Fibroblast of skin of scalp (primary cell): ENCODE measurements at regions not wholly inside any gene's neighbourhood (a gene's known extent, or its start where the extent isn't known, plus 50 kb on each side); places are given as distances from the start of the nearest gene placed in this dataset.
"Not testable (repeated sequence)": the region's sequence is repeated elsewhere in the genome, so short reads cannot be mapped to it uniquely, and the experiment has no call there.

Experiments
- DNase-seq: peaks from one replicate; pipeline ENCODE4 v3.0.0-alpha.2; 2013

- no peak for DNase-seq
Observed at GRCh38 chr16:66044556-66044955, 321.9 kb upstream of the CDH5 start.

DNA sequence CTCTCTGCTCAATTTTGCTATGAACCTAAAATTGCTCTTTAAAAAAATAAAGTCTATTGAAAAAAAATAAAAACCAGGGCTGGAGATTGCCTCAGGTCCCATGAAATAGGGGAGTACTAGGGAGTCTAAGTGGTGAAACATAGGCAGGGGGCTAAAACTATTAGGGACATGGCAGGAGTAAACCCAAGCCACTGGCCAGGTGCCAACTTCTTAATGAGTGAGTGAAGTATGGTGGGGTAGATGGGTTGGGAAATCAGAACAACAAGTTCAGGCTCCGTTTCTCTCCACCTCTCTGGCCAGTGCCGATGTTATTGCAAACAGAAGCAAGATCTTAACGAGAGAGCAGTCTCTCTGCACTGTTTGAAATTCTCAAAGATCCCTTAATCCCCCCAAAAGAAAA is 322.4 kb upstream of the CDH5 start:
- no peak for DNase-seq

DNA sequence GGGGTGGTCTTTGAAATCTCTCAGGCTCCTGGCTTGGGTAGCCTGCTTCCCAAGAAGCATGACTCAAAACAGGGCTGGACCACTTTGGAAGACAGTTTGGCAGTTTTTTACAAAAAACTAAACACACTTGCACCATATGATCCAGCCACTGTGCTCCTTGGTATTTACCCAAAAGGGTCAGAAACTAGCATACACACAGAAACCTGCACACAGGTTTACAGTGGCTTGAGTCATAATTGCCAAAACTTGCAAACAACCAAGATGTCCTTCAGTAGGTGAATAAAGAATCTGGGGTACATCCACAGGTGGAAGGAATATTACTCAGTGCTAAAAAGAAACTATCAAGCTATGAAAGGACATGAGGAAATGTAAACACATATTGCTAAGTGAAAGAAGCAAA is 323.2 kb upstream of the CDH5 start:
- no peak for DNase-seq

GRCh38 chr16:66042341-66042740 is 324.1 kb upstream of the CDH5 start:
- DNase-seq = no peak

DNA sequence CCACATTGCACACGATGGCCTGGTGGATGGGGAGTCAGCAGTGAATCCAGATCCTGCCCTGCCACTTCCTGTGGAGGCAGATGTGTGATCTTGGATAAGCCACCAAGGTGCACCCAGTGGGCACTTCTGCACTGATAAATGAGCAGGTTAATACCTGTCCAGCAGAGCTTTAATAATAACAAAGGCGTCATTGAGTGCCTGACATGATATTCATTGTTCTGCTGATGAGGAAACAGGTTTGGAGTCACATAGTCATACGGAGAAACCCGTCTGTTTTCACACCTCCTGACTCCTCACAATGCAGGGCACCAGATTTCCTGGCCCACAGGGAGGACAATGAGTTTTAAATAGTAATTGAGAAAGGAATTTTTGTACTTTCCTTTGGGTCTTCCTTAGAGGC is 324.6 kb upstream of the CDH5 start:
- DNase-seq = no peak

- peak; percentile 47 for DNase-seq
Observed at GRCh38 chr16:66039793-66040192, 326.7 kb upstream of the CDH5 start.

DNA sequence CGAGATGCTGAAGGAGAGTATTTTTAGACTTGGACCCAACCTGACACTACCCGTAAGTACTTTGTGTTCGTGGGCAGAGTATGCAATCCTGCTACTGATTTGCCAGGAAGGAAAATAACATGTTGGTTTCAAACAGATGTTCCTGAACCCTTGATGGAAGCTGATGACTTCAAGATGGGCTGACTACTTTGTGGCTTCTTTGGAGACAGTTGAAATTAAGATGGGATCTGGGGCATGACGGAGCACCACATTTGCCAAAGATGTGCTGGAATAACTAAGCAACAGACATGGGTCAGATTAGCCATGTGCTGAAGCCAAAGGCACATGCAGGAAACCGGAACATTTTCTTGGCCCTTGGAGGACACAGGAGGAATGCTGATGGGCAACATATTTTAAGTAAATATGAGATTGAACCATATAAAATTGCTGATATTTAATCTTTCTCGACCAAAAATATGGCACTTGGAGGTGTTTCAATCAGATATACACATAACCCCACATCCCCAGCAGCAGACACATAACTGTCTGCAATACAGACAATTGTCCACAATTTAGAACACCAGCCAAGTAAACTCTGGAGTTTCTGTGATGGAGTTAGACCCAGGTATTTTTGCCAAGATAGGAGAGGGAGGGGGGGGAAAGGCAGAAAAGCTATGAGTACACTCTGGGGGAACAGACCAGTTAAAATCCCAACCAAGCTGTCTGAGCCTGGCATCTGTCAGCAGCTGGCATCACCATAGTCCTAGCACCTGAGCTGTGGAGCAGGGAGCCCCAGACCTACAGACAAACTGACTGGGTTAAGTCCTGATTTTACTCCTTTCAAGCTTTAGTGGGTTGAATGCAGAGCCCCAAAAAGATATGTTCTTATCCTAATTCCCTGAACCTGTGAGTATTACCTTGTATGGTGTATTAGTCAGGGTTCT is 329.4 kb upstream of the CDH5 start:
- DNase-seq = peak; percentile 90

- peak; percentile 56 for DNase-seq
Observed at GRCh38 chr16:66036184-66036583, 330.3 kb upstream of the CDH5 start.

GRCh38 chr16:66035096-66035495 is 331.4 kb upstream of the CDH5 start:
- no peak for DNase-seq

- DNase-seq = no peak
Observed at GRCh38 chr16:66032841-66033240, 333.6 kb upstream of the CDH5 start.

GRCh38 chr16:66030036-66030435 is 336.5 kb upstream of the CDH5 start:
- peak; percentile 81 for DNase-seq

GRCh38 chr16:66028510-66029216 is 337.8 kb upstream of the CDH5 start:
- DNase-seq = peak; percentile 96

DNA sequence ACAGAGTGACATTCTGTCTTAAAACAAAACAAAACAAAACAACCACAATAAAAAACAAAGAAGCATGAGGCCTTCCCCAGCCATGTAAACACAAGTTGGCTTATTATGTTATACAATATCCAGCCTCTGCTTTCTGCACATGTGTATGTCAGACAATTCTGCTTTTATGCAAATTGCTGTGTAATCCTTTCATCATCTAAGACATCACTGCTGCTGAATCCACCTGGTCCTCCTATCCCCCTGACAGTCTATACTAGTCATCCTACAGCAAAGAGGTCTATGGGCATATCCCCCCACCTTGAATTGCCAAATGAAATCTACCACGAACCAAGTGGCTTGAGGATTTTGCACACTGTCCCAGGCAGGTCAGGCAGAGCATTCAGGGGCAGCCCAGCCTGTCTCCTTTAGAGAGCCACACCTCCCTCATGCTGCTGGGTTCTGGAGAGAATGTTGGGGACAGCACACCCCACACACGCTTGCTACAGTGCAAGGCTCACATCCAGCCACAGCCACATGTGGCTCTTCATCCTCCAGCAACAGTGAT is 339.6 kb upstream of the CDH5 start:
- DNase-seq = no peak

DNA sequence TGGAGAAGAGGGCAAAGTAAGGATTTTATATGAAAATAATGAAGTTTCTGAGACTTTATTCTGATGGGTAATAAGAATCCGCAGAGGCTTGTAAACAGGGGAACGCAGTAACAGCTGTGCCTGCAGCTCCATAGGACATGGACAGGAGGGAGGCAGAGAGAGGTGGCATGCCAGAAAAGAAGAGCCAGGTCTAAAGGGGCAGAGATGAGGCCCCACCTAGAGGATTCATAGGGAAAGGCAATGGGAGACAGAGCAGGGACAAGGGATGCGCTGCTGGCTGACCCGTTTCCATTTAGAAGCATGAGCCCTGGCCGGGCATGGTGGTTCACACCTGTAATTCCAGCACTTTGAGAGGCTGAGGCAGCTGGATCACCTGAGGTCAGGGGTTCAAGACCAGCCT is 340.3 kb upstream of the CDH5 start:
- DNase-seq = peak; percentile 45

GRCh38 chr16:66025751-66026150 is 340.7 kb upstream of the CDH5 start:
- no peak for DNase-seq

DNA sequence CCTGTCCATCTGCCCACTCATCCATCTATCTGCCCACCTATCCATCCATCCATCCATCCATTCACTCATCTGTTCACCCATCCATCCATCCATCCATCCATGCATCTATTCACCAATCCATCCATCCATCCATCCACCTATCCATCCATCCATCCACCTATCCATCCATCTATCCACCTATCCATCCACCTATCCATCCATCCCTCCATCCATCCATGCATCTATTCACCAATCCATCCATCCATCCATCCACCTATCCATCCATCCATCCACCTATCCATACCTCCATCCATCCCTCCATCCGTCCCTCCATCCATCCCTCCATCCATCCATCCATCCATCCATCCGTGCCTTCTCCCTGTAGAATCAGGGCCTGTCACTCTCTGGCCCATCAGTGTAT is 341.9 kb upstream of the CDH5 start:
- DNase-seq = not testable (repeated sequence)

- no peak for DNase-seq
Observed at GRCh38 chr16:66023481-66023880, 343.0 kb upstream of the CDH5 start.

DNA sequence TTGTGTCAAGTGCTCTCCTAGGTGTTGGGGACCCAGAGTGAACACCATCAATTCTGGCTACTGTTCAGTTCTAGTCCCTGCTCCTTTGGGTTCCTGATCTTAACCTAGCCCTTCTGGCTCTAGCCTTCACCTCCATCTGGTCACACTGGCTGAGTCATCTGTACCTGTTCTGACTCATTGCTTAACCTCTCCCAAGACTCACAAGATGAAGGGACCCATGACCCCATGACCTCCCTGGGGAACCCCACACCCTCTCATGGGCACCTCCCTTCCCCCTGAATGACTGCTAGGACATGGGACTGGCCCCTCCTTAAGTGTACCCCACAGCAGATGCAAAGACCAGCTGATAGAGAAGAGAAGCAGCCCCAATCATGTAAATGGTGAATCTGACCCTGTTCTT is 345.8 kb upstream of the CDH5 start:
- DNase-seq = peak; percentile 53

- peak; percentile 63 for DNase-seq
Observed at GRCh38 chr16:66020046-66020445, 346.4 kb upstream of the CDH5 start.

- not testable (repeated sequence) for DNase-seq
Observed at GRCh38 chr16:66019502-66019901, 347.0 kb upstream of the CDH5 start.

DNA sequence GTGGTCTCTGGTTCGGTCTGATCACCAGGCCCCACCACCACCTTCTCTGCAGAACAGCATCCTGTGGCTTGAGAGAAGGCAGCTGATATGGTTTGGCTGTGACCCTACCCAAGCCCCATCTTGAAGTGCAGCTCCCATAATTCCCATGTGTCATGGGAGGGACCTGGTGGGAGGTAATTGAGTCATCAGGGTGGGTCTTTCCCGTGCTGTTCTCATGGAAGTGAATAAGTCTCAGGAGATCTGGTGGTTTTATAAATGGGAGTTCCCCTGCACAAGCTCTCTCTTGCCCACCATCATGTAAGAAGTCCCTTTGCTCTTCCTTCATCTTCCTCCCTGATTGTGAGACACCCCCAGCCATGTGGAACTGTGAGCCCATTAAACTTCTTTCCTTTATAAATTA is 352.3 kb upstream of the CDH5 start:
- no peak for DNase-seq

GRCh38 chr16:66013486-66013885 is 353.0 kb upstream of the CDH5 start:
- DNase-seq = no peak

- no peak for DNase-seq
Observed at GRCh38 chr16:66008136-66008535, 358.4 kb upstream of the CDH5 start.

GRCh38 chr16:66007717-66008116 is 358.8 kb upstream of the CDH5 start:
- DNase-seq = peak; percentile 97
